ENCODE measurements at regions not wholly inside any gene's neighbourhood (a gene's known extent, or its start where the extent isn't known, plus 50 kb on each side); places are given as distances from the start of the nearest gene placed in this dataset.
"Not testable (repeated sequence)": the region's sequence is repeated elsewhere in the genome, so short reads cannot be mapped to it uniquely, and the experiment has no call there.

DNA sequence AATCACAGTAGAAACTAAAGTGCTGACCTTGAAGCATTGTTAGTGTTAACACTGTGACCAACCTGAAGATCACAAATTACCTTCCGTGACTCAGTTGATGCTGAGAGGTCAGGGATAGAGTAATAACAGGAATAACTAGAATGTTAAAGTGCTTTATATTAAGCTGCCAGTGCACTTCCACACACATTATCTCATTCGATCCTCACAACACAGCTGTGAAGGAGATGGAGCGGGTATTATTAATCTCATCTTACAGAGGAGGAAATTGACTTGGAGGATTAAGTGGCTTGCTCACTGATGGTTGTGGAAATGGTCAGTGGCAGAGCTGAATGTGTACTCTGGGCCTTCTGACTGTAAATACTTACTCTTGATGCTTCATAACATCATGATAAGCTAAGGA is 252.5 kb upstream of the DMRT1 start:
- no peak for DNase-seq (ENCODE audit: low read depth in 2 of 2)

DNA sequence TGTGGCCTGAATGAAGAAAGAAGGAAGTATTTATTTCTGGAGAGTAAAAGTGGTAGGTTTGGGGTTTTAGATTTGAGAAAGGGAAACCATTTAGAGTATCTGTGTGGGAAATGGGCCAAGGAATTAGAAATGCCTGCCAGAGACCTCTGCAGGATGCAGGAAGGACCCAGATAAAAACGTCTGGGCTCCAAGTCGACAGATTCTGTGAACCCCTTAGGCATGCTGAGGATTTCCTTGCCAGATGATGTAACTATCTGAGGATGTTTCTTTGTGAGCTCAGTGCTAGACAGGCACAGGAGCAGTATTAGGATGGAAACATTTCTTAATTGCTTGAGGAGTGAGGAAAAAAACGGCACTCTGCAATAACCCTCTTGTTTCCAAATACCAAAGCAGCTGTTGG is 251.8 kb upstream of the DMRT1 start:
- no peak for DNase-seq (ENCODE audit: low read depth in 2 of 2)

DNA sequence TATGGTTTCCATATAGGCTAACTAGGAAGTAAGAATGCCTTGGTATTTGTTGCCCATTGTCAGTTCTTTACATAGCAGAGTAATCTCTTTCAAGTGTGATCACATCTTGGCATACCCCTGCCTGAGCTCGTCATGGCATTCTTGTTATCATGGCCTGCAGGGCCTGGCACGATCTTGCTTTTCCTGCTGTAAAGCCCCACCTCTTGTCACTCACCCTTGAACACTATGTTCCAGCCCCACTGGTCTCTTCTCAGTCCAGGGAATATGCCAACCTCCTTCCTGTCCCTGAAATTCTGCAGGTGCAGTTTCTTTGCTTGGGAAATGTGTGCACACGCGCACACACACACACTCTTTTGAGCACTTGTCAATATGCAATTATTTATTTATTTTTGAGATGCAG is 250.2 kb upstream of the DMRT1 start:
- DNase-seq (ENCODE audit: low read depth in 2 of 2) = no peak

DNA sequence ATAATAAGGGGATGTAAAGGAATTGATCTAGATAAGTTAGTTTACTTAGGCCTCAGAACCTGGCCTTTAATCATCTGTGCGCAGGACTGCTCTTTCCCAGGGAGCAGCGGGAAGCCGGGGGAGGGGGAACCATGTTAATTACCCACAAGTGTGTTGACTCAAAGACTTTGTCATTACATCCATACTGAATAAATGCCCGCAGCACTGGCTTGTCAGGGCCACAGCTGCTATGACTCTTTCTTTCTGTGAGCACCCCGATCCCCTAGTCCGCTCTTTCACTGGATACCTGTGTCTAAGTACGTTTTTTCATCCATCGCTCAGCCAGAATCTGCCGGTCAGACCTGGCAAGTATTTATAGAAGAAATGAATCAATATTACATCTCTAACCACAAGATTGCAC is 249.3 kb upstream of the DMRT1 start:
- DNase-seq (ENCODE audit: low read depth in 2 of 2) = no peak

DNA sequence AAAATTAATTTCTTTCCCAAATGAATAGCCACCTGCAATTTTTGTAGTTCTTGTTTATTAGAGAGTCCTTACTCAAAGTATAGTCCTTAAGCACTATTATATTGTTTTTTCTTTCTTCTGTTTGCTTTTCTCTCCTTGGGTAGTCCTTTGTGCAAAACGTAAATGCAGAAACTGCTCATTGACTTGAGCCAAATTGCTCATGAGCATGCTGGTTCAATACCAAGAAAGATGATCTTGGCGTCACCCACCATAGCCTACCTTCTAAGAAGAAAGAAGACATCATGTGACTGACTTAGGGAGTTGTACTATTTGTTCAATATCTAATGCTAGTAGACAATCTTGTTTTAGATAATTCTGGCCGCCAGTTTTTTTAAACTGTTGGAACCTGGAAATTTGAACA is 248.8 kb upstream of the DMRT1 start:
- DNase-seq (ENCODE audit: low read depth in 2 of 2) = no peak

DNA sequence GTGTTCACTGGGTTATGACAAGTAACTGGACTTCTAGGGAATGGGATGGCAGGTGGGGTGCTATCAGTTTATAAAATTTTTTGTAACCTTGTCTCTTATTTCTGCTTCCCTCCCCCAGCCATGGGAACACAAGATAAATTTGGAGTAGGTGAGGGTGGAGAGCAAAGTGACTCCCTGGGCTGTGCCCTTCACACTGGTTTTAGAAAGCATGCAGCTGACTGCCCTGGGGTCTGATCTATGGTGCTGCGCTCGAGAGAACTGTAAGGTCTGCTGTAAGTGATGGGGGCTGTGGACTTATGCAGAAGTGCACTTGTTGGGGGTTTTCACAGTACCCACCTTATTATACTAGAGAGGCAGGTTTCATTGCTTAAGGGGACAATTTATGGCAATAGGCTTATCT is 247.7 kb upstream of the DMRT1 start:
- no peak for DNase-seq (ENCODE audit: low read depth in 2 of 2)

DNA sequence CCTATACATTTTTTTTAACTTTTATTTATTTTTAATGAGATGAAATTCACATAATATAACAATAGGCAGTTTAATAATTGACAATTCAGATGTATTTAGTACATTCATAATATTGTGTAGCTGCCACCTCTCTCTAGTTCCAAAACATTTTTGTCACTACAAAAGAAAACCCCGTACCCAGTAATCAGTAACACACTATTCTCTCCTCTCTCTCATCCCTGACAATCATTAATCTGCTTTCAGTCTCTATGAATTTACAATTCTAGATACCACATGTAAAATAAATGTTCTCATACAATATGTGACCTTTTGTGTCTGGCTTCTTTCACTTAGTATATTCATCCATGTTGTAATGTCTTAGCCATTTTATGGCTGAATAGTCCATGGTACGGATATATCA is 244.8 kb upstream of the DMRT1 start:
- DNase-seq (ENCODE audit: low read depth in 2 of 2) = no peak

DNA sequence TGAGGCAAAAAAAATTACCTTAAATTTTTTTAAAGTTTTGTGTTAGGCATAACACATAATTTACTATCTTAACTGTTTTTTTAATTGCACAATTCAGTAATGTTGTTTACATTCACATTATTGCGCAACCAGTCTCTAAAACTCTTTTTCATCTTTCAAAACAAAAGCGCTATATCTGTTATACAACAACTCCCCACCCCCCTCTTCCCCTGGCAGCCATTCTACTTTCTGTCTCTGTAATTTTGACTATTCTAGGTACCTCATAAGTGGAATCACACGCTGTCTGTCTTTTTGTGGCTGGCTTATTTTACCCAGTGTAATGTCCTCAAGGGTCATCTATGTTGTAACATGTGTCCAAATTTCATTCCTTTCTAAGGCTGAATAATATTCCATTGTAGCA is 241.5 kb upstream of the DMRT1 start:
- no peak for DNase-seq (ENCODE audit: low read depth in 2 of 2)

DNA sequence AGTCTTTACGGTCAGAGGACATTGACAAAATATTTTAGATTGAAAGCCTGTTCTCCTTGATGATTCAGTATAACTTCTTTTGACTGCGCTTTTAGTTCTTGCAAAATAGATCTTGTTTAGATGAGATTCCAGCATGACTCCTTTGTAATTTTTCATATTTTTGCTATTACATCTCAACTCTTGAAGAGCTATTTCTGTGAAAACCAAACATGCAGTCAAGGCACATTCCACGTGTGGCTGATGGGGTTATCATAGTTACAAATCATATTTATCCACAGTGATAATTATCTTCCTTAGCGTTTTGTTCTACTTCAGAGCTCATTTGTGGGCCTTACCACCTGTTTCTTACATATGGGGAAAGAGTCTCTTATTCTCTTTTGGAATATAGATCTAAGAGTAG is 238.8 kb upstream of the DMRT1 start:
- no peak for DNase-seq (ENCODE audit: low read depth in 2 of 2)

DNA sequence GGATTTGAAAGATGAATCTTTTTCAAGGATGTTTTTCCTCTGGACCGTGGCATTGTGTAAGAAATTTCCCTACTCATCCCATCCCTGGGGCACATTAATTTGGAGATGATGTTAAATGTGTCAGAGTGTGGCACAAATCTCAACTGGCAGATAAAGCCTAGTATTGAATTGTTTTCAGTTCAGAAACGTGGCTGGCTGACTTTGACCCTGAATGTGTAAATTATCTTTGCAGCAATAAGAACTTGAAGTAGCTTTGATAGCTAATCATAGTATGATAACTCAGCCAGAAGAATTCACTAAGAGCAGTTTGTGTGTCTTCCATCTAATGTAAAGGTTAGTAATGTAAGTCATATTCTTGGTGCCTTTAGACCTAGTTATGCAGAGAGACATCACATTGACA is 238.4 kb upstream of the DMRT1 start:
- DNase-seq (ENCODE audit: low read depth in 2 of 2) = no peak

DNA sequence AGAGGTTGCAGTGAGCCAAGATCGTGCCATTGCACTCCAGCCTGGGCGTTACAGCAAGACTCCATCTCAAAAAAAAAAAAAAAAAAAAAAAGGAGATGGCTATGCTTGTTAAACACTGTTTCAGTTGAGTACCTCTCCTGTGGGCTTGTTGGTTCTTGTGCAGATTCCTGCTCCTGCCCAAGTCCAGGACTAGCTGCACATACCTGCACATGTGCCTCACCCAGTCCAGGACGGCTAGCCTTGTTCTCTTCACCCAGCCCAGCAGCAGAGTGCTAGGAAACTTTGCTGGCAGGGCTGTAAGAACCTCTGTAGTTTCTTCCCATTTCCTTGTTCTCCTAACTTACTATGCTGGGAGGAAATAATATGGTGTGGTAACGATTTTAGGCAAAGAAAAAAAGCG is 234.1 kb upstream of the DMRT1 start:
- DNase-seq (ENCODE audit: low read depth in 2 of 2) = no peak

DNA sequence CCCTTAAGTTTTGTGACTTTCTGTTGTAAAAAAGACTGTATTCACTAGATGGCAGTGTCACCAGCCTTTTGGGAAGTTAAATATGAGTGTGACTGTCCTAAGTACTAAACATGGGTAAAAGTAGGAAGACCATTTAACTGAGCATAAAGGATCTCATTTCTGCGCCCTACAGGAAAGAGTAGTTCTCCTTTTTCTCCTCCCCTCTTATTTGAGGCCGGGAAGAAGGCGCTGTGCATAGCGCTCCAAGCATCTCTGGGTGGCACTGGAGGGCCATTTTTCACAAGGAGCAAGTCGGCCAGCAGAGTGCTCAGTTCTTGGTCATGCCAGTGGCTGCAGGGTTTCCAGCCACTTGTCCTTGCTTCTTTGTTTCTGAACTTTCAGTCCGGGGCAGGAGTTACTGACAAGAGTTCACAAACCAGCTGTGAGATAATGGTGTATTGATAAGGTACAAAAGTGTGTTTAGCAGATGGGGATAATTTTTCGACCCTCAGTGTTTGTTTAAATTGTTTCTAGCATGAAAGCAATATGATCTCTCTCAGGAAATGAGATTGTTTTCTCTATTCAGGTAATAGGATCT is 227.6 kb upstream of the DMRT1 start:
- DNase-seq (ENCODE audit: low read depth in 2 of 2) = no peak

DNA sequence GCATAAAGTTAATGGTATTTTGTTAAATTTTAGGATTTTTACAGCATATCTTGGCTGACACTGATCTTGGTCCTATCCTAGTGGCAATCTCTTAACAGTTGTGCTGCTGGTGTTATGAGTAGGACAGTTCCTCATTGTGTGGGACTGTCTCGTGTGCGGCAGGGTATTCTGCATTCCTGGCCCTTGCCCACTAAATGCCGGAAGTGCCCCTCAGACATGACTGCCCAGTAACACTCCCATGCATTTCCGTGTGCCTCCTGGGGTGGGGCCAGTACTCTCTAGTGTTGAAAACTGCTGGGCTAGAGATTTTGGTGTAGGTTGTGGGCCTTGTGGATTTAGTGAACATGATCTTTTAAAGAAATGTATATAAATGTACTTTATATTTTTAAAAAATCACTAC is 227.1 kb upstream of the DMRT1 start:
- DNase-seq (ENCODE audit: low read depth in 2 of 2) = no peak

DNA sequence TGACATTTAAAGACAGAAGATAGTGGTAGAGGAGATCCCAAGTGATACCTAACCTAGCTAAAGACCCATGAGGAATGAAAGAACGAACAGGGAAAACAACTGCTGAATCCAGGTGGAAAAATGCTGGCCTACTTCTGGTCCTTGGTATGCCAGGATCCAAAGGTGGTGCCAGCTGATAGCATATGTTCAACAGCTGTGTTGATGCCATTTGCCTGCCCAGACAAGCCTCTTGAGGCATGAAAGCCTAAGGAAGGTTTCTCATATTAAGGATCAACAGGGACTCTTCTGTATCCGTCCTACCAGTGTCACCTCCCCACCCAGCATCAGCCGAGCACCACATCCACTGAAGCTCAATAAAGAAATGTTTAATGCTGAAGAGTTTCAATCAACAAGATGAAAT is 225.7 kb upstream of the DMRT1 start:
- DNase-seq (ENCODE audit: low read depth in 2 of 2) = no peak

DNA sequence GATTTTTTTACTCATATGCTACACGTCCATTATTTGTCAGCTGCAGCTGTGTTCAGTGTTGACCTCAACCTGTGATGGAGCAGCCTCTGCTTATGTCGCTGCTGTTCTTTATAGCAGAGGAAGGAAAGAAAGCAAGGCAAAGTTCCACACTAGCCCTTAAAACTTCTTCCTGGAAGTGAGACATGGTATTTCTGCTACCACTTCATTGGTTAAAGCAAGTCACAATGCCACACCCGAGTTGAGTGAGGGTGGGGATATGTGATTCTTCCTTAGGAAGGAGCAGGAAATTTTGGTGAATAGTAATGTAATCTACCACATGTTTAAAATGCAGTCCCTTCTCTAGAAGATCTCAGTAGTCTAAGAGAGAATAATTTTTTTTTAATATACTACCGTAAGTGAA is 224.8 kb upstream of the DMRT1 start:
- DNase-seq (ENCODE audit: low read depth in 2 of 2) = no peak

DNA sequence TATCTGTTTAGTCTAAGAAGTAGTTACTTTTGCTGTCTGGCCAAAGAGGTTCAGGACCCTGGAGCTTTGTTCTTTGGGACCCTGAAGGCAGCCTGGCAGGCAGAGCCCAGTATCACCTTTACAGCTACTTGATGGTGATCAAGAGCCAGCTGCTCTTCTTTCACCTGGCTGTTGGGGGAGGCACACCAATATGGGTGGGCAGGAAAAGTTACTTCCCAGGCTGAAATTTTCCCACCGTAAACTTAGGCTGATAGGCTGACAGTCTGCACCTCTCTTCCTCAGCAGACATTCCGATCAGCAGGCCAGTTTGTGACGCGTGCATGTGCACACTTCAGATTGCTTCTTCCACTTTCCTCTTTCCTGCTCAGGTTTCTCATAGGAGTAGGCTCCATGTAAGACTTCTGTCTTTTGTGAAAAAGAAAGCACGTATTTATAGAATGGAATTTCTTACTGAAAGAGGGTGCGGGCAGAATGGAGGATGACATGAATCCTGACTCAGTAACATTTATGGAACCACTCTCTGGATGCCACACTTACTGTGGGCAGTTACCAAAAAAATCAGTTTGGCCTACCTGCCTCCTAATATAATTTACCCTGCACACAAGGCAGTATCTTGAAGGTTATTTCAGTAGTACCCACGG is 223.9 kb upstream of the DMRT1 start:
- DNase-seq (ENCODE audit: low read depth in 2 of 2) = no peak

DNA sequence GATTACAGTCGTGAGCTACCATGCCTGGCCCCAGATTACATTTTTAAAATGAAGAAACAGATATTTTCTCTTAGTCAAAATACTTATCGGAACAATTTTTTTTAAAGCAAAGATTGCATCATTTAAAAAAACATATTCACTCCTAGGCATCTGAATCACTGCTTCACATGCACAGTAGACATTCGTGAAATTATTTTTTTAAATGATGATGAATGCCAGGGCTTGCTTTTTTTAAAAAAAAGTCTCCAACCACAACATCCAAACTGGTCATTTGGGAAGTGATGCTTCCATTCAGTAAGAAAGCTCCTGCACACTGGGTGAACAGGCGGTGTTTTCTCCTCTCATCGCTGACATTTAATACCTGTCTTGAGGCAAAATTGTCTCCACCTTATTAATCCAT is 223.0 kb upstream of the DMRT1 start:
- no peak for DNase-seq (ENCODE audit: low read depth in 2 of 2)

DNA sequence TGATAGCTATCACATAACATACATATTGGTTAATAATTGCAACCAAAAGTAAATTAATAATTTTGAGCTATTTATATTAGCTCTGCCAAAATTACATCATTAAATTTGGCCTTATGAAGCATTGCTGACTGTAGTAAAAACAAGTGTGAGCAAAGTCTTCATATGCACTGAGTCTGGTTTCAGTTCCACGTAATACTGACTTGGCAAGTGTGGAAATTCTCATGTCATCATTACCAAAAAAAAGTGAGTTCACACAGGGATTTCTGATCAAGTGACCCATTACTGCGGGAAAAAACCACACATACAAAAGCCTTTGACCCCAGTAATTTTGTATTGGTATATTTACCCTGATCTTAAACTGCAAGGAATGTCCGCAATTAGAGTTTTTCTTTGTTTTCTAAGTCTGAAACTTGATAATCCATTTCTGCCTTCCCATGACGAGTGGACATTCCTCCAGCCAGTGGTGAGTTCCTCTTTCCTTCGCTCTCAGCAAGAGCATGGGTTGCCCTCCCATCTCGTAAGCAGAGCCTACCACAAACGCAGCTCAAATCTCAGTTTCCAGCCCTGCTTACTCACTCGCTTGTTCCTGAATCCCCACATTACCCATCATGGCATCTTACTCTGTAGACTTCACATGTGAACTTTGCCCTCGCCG is 220.2 kb upstream of the DMRT1 start:
- DNase-seq (ENCODE audit: low read depth in 2 of 2) = no peak

DNA sequence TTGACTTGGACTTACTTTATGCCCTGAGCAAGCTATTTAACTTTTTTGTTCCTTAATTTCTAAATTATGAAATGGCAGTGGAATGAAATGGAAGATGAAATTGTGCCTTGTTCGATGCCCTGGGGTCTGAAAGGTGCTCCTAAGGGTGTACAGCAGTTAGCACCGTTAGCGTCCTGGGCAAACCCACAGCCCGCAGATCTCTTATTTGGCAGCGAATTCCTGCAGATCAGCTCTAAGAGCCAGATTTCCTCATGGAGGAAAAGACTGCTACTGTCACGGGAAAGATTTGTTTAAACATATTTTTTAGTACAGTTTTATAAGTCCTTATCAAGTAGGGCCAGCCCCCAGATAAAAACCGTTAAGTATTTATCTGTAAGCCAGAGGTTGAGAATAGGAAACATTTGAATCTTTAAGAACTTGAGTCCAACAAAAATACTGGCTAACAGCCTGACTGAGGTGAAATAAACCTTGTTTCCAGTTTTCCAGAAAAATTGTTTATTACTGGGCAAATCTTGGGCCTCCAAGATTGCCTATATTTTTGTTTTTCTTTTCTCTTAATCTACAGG is 216.5 kb upstream of the DMRT1 start:
- DNase-seq (ENCODE audit: low read depth in 2 of 2) = no peak

DNA sequence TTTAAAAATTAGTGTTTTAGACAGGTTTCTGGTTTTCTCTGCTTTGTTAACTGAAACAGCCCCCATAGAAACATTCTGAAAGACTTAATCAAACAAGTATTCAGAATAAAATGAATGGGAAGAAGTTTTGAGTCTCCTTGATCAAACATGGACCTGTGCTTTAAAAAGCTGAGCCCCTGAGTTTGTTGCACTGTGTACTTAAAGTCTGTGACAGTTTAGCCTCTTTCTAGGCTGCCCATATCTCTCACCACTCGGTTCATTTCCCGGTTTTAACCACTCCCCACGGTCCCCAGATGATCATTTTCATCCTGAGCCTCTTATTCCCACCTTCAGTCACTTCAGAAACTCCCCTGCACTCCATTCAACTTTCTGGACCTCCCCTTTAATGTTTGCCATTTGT is 215.9 kb upstream of the DMRT1 start:
- no peak for DNase-seq (ENCODE audit: low read depth in 2 of 2)

DNA sequence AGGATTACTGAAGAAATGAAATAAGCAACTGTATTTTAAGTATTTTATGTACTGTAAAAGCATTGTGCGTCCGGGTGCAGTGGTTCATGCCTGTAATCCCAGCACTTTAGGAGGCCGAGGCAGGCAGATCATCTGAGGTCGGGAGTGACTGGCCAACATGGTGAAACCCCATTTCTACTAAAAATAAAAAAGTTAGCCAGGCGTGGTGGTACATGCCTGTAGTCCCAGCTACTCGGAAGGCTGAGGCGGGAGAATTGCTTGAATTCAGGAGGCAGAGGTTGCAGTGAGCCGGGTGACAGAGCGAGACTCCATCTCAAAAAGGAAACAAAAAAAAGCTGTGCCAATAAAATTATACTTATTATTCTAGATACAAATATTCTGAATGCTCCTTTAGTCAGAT is 215.4 kb upstream of the DMRT1 start:
- not testable (repeated sequence) for DNase-seq (ENCODE audit: low read depth in 2 of 2)

DNA sequence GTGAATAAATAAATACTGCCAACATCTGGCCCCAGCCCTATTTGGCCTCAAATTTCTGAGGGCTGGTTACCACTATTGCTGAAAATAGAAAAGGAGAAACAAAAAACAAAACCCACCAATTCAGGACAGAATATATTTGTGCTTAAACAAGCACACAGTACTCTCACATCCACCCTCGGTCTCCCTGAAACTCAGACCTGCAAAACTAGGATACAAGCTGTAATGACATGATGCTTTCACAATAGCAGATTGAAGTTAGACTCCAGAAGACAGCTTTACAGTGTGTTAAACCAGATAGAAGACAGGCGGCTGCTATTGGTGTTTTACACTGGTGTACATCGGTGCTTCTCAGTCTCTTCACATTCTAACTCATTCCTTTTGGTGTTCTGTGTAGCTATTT is 214.9 kb upstream of the DMRT1 start:
- DNase-seq (ENCODE audit: low read depth in 2 of 2) = no peak

DNA sequence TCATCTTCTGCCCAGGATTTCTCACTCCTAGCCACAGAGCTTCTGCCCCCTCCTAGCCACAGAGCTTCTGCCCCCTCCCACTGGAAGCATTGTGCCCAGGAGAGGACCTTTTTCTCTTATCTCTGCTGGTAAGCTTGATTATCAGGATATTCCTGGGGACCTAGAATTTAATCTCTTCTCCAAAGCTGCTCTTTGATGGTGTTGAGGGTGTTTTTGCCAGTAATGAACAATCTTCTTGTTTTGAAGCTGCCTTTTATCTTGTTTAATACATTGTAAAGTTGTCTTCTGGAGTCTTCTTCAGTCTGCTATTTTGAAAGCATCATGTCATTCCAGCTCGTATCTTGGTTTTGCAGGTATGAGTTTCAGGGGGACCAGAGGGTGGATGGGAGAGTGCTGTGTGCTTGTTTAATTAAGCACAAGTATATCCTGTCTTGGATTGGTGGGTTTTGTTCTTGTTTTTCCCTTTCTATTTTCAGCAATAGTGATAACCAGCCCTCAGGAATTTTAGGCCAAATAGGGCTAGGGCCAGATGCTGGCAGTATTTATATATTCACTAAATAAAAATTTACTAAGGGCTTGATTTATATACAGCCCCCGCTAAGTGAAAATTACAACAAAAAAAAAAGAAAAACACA is 214.0 kb upstream of the DMRT1 start:
- no peak for DNase-seq (ENCODE audit: low read depth in 2 of 2)
